Kidney tubule cell (primary cell): ENCODE measurements at regions not wholly inside any gene's neighbourhood (a gene's known extent, or its start where the extent isn't known, plus 50 kb on each side); places are given as distances from the start of the nearest gene placed in this dataset.

Experiments
- DNase-seq: peaks from one replicate; pipeline ENCODE4 v3.0.0-alpha.2; 2018; ENCODE audit warnings: low spot score

DNA sequence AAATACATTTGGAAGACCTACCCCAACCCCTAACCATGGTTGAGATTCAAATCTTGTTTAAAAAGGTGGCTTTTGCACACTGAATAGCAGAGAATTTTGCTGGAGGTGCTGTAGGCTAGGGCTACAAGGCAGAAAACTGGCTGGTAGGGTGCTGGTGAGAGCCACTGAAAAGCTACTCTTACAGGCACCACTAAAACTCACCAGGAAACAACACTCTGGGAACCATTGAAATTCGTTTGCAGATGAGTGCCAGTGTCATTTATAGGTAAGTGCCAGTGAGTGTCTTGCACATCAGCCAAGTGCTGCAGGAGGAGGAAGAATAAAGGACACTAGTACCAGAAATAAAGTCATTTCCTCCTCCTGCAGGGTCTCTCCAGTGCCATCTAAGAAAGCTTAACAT, 610.2 kb downstream of the ZNF385D start:
- DNase-seq, result no peak

DNA sequence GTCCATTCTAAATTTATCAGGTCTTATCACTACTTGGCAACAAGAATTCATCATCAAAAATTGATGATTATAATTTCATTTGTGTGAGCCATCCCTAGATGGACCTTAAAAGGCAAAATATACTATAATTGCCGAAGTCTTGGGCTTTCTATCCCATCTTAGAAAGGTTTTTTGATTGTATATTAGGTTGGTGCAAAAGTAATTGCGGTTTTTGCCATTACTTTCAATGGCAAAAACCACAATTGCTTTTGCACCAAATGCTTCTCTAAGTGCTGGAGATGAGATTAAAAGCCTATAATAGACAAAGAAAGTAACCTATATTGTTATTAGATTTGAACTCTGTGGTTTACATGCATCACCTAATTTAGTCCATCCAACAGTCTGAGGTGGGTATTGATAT, 612.9 kb downstream of the ZNF385D start:
- no peak for DNase-seq

- no peak for DNase-seq
Measured at GRCh38 chr3:21132896-21133295, 618.1 kb downstream of the ZNF385D start.

DNA sequence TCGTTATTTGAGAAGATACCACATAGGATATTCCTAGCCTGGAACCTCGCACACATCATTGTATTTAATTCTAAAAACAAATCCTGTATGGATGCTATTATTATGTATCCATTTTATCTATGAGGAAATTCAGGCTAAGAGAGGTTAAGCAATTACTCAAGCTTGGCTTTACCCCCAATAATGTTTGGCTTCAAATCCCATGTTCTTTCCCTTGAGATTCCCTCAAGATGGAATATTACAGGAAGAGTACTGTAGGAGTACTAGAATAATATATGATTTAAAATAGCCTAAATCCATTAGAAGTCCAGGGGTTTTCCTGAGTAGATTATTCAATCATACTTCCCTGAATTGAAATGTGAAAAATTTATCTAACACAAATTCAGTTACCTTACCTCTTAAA, 630.2 kb downstream of the ZNF385D start:
- no peak for DNase-seq

- DNase-seq, result peak; percentile 18
Measured at GRCh38 chr3:21117370-21117769, 633.6 kb downstream of the ZNF385D start.

DNA sequence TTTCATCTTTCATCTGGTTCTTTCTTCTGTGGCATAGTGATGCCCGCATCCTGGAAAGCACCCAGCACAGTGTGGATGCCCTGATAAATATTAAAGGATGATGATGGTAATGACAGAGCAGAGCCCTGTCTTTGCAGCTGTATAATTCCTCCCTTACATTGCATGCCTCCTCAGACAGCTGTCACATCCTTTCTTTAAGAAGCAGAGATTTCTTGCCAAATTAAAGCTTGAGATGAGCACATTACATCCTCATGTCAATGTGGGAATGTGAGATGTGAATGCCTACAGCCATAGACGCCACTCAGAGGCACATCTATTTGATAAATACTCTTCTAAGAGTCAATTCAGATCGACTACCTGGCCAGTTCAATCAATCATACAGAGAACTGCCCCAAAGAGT, 642.0 kb downstream of the ZNF385D start:
- no peak for DNase-seq

GRCh38 chr3:21105784-21106183, 645.2 kb downstream of the ZNF385D start:
- no peak for DNase-seq

- no peak for DNase-seq
Measured at GRCh38 chr3:21100656-21101359, 650.2 kb downstream of the ZNF385D start.

GRCh38 chr3:21094686-21095085, 656.3 kb downstream of the ZNF385D start:
- DNase-seq, result no peak

DNA sequence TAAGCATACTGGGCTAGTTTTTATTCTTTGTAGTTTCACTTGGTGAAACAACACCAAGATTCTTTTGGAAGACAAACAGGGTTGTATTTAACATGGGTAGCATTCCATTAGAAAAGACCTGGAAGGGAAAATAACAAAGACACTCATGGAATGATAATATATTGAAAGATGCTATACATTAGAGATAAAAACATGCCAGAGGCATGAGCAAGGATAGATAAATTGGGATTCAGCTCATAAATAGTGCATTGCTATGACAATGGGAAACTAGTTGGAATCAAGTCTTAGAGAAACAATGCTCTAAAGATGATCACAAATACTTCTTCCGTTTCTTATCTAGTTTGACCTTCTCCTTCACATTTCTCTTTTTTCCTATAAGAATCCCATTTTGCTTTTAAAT, 677.4 kb downstream of the ZNF385D start:
- no peak for DNase-seq

GRCh38 chr3:21067031-21067813, 683.8 kb downstream of the ZNF385D start:
- no peak for DNase-seq

GRCh38 chr3:21062831-21063294, 688.1 kb downstream of the ZNF385D start:
- no peak for DNase-seq

DNA sequence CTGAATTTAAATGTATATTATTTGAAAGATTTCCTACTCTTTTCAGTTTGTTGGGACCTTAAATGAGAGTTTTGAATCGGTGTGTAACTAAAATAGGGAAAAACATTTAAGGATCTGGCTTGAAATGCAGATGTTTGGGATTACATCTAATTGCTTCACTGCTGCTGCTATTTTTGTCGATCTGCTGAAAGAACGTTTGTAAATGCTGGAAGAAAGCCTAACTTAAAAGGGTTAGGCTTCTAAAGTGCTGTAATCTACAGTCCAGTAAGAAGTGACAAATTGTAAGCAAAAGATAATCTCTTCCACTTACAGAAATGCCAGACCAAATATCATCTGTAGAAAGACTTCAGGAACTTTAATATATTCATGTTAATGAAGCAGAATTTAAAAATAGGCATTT, 691.6 kb downstream of the ZNF385D start:
- no peak for DNase-seq

- no peak for DNase-seq
Measured at GRCh38 chr3:21056293-21056692, 694.7 kb downstream of the ZNF385D start.

DNA sequence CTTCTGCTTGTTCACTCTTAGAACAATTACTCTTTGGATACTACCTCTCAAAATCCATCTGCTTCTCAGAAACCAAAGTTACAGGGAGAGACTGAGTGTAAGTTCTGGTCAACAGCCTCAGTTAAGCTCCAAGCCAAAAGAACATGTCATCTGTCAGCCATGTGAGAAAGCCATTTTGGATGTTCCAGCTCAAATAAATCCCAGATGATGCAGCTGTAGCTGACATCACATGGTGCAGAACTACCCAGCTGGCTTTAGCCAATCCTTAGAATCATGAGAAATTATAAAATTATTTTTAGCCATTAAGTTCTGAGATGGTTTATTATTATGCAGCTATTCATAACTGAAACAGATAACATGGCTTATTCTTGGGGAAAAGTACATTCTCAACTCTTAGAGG, 696.0 kb downstream of the ZNF385D start:
- DNase-seq, result no peak

DNA sequence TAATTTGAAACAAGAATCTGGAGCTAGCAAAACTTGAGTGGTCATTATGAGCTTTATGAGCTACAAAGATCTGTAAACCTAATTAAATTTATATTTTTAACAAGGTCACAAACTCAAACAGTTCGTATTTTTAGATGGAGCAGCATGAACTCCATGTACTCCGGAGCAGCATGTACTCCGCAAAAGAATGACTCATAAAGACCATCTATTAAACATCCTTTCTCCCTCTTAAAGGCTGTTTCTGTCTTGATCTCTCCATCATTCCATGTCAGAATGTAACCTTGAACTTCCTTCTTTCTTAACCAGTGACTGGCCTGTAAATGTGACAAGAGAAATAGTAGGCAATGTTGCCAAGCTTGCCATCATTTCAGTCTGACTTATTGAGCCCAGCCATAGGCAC, 696.9 kb downstream of the ZNF385D start:
- DNase-seq, result no peak

- no peak for DNase-seq
Measured at GRCh38 chr3:21049334-21050062, 701.5 kb downstream of the ZNF385D start.

- DNase-seq, result no peak
Measured at GRCh38 chr3:21043139-21043538, 707.9 kb downstream of the ZNF385D start.

DNA sequence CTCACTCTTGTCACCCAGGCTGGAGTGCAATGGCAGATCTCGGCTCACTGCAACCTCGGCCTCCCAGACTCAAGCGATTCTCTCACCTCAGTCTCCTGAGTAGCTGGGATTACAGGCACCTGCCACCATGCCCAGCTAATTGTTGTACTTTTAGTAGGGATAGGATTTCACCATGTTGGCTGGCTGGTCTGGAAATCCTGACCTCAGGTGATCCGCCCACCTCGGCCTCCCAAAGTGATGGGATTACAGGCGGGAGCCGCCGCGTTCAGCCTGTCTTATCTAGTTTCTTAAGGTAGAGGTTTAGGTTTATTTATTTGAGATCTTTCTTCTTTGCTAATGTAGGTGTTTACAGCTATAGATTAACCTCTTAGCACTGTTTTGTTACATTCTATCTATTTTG, 708.8 kb downstream of the ZNF385D start:
- DNase-seq, result no peak

- no peak for DNase-seq
Measured at GRCh38 chr3:21041621-21042020, 709.4 kb downstream of the ZNF385D start.

GRCh38 chr3:21036888-21037287, 714.1 kb downstream of the ZNF385D start:
- DNase-seq, result no peak

DNA sequence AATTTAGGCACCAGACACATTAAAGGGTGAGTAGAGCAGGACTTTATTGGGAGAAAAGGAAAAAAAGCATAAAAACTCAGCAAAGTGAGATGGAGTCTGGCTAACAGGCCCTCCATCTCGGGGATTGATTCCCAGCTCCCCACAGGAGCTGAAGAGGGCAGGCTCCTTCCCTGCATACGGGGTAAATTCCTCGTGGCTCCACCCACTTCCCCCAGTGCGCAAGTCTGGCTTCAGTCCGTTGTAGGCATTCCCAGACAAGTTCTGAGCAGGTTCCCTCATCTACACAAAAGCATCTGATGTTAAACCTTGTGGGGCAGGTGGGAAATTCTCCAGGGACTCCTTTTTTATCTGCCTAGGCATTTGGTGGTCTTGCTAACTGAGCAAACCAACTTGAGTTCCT, 722.6 kb downstream of the ZNF385D start:
- DNase-seq, result no peak

GRCh38 chr3:21024563-21024962, 726.4 kb downstream of the ZNF385D start:
- no peak for DNase-seq
